ENCODE measurements at regions not wholly inside any gene's neighbourhood (a gene's known extent, or its start where the extent isn't known, plus 50 kb on each side); places are given as distances from the start of the nearest gene placed in this dataset.

DNA sequence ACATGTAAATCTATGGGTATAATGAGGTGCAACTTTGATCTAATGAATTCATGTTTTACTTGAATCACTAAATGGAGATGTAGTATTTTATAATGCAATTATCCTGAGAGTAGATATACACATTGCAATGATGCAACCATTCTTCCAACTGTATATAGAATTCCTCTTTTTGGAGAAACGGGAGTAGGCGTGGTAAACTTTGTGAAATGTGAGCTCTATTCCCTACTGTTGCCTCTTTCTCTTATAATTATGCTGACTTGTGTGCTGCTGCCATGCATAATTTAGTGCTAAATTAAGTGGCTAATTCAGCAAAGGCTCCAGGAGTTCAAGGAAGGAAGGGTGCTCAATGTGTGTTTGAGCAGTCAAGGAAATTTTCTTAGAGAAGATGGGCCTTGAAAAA, 116.6 kb upstream of the SLC35B3 start:
- ATAC-seq (no peak), DNase-seq (no peak)
- intact Hi-C loops (cut with DNase I): no loop called here

DNA sequence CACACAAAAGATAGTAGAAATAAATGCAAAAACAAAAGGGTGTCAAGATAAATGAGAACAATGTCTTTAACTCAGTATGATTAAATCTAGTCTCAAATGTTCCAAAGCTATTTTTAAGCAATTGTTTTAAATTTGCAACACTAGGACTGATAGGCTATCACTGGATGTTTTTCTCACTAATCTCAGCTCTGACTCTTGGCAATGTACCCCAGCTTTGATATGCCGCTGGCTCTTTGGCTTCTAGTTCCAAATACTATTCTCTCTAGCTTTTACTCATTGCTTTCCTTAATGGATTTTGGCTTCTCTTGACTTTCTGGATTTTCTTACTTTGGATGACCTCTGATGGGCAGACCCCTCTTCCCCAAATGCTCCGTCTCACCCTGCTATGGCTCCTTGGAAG, 116.0 kb upstream of the SLC35B3 start:
- ATAC-seq (no peak), DNase-seq (no peak)
- intact Hi-C loops (cut with DNase I): no loop called here

DNA sequence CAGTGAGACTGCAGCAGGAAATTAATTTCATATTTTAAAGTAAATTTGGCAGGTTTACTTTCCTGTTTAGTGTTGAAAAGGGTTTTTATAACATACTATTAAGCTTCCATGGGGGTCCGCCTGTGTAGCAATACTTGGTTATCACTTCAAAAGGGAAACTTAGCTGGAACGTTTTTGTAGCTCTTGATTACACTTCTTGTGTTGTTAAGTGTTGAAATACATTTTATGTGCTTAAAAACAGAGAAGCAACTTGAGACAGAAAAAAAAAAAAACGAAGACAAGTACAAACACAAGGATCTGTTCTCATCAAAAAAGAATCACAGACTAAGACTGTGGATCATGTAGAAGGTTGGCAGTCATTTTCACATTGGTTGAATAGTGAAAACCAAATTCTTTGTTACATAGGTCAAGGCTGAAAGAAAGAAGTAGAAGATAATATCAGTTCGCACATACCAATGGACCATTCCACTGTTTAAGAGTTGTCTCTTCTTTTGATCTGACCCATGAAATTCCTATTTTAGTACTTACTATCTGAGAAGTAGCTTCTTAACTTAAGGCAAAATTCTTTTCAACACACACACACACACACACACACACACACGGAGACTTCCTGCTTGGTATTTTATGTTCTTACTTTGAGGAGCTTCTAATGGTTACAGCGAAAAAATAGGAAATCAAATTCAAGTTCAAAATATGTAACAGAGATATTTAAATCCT, 113.9 kb upstream of the SLC35B3 start:
- ATAC-seq (no peak), DNase-seq (no peak)
- intact Hi-C loops (cut with DNase I): no loop called here

DNA sequence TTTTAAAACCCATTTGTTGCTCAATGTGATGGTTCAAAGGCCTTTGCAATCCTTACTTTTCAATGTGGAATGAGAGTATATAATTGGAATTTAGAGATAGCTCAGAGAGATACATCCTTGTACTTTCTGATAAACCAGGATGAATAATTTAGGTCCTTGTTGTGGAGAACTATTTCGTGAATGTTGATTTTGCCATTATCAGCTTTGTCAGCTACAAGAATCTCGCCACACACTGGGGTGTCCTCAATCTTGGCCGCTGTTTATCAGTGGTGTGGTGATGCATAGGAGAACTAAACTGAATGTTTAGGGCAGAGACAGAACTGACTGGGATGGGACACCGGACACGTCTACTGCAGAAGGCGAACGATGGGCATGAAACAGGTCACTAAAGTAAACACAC, 111.2 kb upstream of the SLC35B3 start:
- ATAC-seq: no peak
- intact Hi-C loops (cut with DNase I): no loop called here
- DNase-seq: no peak

DNA sequence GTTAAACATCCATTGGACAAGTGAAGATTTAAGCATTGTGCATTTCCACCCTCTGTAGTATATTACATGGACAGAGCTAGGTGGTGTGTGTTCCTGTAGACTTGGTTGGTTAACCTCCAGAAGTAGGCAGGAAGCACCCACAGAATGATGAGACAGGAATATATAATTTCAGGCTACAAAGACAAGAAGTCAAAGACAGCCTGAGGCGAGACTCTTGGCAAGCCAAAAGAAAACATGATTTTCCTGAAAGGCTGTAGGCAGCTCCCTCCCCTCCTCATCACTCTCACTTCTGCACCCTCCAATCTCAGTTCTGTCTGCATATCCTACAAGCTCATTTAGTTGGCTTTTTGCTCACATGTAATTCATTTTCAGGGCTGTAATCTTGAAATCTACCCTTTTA, 110.0 kb upstream of the SLC35B3 start:
- ATAC-seq (no peak), DNase-seq (no peak)
- intact Hi-C loops (cut with DNase I): no loop called here

DNA sequence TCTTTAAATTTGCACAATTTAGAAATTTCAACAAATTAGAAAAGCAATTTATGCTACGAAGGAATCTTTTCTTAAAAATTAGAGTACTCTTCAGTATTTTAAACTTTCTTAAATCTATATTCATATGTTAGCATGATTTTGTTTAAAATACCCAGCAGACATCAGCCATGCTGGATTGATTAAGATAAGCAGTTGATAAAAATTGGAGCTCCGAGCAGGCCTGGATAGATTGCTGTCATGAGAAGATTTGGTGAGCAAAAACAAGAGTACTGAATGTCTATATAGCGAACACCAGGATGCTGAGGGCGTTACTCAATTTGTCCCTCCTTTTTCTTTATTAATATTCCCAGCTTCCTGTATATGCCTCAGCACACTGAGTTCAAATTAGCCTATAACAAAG, 108.4 kb upstream of the SLC35B3 start:
- ATAC-seq (no peak), DNase-seq (no peak)
- intact Hi-C loops (cut with DNase I): no loop called here

DNA sequence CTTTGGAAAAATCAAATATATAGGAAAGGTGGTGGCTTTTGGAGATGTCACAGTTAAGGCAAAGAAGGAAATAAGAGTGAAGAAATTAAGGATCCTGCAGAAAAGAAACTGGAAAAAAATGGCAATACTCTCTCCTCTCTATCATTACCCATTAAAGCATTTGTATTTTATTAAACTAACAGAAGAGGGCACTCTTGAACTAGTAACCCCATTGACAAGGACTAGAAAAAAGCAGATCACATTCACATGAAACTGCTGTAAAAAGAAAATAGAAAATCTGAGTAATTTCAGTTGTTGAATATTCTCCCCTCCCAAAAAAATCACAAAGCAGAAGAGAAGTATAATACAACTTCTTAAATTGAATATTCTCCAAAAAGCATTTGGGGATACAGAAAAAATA, 104.1 kb upstream of the SLC35B3 start:
- ATAC-seq: no peak
- intact Hi-C loops (cut with DNase I): no loop called here
- no peak for DNase-seq

DNA sequence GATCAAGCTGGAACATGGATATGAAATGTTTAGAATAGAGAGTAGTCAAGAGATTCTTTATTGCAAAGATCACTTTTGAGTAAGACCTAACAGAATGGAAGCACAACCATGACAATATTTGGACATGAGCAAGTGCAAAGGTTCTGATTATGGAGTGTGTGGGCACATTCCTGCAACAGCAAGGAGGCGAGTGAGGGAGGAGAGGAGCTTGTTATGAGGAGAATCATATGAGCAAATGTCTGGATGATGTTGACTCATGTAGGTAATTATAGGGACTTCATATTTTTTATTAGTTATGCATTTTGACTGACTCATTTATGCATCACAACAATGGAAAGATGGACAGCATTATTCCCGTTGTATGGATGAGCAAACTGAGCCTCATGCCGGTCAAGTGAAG, 100.8 kb upstream of the SLC35B3 start:
- DNase-seq (no peak), ATAC-seq (no peak)
- intact Hi-C loops (cut with DNase I): no loop called here

DNA sequence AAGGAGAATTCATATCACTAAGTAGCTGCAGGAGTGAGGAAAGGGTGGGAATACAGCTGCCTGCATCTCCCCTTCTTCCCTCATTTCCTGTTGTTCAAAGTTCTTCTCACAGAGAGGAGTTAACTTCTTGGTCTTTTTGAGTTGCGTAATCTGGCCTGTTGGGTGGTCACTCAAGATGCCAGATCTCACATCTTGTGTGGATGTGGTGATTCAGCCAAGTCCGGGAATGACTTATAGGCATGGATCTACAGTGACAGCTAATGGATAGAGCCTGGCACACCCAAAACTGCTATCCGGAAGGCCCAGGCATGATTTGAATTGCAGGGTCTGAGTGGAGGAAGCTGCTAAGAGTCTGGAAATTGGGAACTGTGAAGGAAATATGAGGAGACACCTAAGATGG, 100.2 kb upstream of the SLC35B3 start:
- ATAC-seq: no peak
- no peak for DNase-seq
- intact Hi-C loops (cut with DNase I): no loop called here

DNA sequence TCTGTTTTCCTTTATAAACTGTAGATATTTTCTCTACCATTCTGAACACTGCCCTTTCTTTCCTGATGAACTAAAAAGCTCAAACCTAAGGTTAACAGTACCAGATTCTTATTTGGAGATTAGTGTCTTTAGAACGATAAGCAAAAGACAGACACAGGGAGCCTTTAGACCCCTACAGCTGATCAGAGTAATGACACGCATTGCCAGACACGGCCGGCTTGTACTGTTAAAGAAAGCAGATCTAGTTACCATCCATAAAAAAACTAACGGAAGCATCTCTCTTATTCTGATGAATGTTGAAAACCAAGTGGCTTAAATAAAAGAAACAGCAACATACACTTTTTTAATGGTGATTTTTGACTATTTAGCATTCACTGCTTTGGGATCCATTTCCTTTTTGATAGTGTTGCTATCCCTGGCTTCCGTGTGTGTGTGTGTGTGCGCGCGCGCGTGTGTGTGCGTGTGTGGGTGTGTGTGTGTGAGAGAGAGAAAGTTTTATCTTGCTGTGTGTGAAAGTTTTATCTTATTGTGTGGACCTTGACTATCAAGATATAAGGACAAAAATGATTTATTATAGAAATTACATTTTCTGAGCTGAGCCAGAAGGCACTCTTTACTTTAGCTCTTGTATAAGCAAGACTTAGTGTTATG, 95.6 kb upstream of the SLC35B3 start:
- ATAC-seq (no peak), DNase-seq (no peak)
- intact Hi-C loops (cut with DNase I): no loop called here

DNA sequence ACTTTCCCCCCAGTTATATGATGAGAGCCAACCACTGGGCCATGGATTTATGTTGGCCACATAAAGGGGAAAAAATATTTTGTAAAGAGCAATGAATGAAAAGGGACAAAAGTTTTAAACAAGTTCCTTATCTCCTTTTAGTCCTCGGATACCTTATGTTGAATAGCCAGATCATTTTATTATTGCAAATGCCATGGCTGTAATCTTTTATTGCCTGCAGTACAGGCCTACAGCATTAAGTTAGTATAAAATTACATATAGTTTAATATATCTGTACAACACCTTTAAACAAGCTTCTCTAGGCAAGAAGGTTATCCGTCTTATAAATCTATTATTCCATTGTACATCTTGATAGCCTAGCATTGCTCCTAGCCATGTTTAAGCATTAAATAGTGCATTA, 93.9 kb upstream of the SLC35B3 start:
- intact Hi-C loops (cut with DNase I): no loop called here
- DNase-seq (no peak), ATAC-seq (no peak)

DNA sequence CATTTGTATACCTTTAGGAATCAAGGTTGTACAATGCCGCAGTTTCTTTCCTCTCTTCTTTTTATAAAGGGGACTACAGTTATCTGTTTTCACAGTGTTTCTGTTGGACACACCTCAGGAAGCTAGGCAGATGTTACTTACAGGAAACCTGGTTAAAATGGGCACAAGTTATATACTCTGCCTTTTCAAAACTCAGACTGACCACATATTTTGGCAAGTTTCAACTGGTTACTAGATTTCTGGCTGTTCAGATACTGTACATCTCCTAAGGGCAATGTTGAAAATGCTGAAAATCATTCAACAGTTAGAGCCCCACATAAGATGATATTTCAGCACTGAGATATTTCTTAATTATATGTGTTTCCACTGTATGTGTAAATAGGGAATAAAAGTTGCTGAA, 92.5 kb upstream of the SLC35B3 start:
- ATAC-seq (no peak), DNase-seq (no peak)
- intact Hi-C loops (cut with DNase I): no loop called here

DNA sequence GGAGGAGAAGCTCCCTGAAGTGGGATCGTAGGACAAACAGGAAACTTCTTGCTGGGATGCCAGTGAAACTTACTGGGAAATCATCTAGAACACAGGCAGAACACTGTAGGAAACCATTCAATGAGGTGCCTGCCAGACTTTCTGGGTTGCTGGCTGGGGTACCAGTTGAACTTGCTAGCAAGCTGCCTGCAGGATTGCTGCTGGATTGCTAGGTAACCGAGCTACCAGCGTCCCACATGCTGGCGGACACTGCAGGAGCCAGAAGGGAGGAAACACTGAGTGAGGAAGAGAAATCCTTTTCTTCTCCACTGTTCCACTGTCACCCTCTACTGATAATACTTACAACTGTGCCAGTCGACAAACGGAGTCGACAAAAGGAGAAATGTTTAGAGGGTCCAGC, 91.3 kb upstream of the SLC35B3 start:
- intact Hi-C loops (cut with DNase I): no loop called here
- no peak for ATAC-seq

DNA sequence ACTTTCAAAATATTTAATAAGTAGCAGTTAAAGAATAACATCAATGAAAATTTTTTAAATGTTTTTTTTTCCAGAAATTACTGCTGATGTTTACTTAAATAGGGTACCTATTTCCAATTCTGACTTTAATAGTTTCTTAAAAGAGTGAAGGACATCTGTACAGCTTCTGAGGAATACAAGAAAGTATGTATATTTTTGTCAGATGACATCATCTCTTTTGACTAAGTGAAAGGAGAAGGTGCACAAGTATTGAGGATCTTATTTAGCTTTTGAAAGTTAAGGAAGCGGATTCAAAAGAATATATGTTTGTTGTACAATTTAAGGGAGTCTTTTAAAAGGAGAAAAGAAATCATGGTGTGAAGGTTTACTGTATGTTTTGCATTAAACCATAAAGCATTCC, 90.0 kb upstream of the SLC35B3 start:
- ATAC-seq (no peak), DNase-seq (no peak)
- intact Hi-C loops (cut with DNase I): no loop called here

More for the DNA sequence above, 91.3 kb upstream of the SLC35B3 start:
- DNase-seq: no peak

DNA sequence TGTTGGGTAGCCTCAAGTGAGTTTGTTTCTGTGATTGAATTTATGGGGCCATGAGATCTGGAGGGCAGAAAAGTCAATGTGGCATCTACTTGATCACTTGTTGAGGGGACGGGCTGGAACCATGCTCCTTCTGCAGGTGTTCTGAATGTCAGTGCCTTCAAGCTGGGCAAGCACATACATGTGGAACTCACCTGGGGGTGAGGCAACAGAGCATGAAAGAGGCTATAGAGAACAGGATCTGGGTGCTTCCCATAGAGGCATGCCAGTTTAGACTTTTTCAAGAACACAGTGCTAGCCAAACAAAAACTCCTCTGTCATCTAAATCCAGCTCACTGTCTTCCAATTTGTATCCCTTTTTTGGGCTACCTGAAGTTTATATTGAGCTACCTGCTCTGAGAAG, 77.8 kb upstream of the SLC35B3 start:
- no peak for DNase-seq
- intact Hi-C loops (cut with DNase I): no loop called here
- ATAC-seq: no peak

DNA sequence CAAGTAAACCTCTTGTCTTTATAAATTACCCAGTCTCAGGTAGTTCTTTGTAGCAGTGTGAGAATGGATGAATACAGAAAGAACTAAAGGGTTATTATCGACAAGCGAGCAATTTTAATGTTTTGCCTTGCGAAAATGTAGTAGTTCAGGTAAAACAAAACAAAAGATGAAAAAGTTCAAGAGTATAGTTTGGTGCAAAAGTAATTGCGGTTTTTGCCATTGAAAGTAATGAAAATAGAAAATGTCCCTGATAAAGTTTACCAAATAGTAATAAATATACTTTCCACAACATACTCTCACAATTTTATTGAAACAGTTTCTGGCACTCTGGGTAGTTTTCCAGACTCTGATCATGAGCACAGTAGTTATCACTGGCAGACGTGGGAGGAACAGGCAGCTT, 71.9 kb upstream of the SLC35B3 start:
- no peak for ATAC-seq
- intact Hi-C loops (cut with DNase I): no loop called here
- no peak for DNase-seq

DNA sequence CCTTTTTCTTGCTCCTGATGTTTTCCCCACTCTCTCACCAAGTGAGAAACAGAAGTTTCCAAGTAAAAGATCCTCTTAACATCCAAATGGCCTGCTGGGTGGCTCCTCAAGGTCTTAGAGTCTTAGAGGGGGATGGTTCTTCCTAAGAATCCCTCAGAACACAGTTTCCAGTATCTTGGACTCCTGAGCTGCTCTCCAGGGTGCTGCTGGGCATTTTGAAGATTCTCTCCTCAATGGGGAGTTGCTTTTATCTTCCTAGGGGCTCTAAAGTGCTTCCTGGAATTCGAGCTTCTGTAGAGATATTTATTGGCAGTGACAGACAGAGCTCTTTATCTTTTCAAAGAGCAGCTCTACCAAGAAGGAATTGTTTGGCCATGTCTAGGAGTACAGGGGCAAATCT, 70.8 kb upstream of the SLC35B3 start:
- intact Hi-C loops (cut with DNase I): no loop called here
- DNase-seq (no peak), ATAC-seq (no peak)

DNA sequence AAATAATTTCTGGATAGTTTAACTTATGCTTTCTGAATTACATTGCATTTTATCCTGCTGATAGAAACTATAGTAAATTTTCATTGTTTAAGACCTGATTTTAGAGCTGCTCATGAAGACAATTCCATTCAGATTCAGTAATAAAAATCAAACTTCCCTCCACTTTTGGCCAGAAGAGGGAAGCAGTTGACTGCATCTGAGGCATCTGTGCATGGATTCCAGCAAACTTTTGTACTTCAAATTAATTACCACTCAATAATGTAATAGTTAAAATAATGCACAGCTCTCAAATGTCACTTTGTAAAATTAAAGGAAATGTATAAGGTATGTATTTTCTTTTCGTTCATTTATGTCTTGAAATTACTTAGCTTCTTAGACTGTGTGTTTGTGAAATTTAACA, 64.2 kb upstream of the SLC35B3 start:
- DNase-seq: no peak
- intact Hi-C loops (cut with DNase I): no loop called here
- ATAC-seq: no peak

DNA sequence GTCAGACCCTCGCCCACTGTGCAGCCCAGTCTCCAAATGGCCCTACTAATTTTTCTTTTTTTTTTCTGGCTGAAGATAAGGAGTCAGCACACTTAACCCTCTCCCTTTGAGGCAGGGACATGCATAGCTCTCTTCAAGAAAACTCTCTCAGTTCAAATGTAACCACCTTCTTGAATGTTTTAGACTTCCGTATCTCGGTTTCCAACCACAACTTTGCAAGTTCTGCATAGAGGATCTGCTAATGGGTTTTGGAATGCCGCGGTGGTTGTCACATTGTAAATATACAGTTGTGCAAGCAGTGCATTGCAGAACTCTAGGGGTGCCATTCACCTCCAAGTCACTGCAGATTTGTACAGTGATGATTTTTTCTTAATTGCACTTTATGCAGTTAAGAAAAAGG, 59.4 kb upstream of the SLC35B3 start:
- intact Hi-C loops (cut with DNase I): no loop called here
- no peak for DNase-seq
- no peak for ATAC-seq

DNA sequence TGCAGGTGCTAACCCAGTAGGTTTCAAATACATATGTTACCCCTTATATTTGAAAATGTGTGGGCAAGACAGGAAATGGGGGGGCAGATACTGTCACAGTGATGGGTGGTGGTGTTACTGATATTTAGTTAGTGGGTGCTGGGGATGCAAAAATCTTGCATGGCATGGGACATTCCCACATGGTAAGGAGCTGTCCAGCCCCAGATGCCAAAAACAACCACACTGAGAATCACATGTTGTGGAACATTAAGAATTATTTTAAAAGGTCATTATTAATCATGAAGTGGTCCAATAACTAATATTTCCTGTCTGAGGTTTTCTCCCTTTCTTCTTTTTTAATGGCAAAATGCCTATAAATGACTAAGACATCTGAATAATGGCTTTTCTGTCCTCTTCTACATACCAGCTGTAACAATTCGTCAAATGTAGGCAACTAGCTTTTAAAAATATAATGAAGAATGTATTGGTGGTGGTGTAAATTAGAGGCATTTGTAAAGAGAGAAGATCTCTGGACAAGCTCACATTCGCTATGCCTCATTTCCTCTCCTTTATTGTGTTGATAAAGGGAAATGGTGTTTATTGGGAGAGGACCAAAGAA, 57.3 kb upstream of the SLC35B3 start:
- intact Hi-C loops (cut with DNase I): no loop called here
- ATAC-seq (no peak), DNase-seq (no peak)

Data from left cardiac atrium (tissue), 4 donors.